Panc1 (cell line): ENCODE measurements at regions not wholly inside any gene's neighbourhood (a gene's known extent, or its start where the extent isn't known, plus 50 kb on each side); places are given as distances from the start of the nearest gene placed in this dataset.
A peak's percentile ranks its signal among the peaks of the same experiment; 100 is the strongest.

Source experiments
- ATAC-seq: fragments of 200-7000 bp; cut with Tn5 transposase; 2 replicates; pipeline ENCODE4 v1.9.1; 2020; ENCODE audit warnings: mild to moderate bottlenecking, moderate library complexity
- BruUV-seq: library from RNA; stranded (reverse); fragments of 400-500 nt; replicated peaks from 2 replicates; lab custom pipeline; 2021; lab: Mats Ljungman, UMichigan
- CTCF ChIA-PET: fragments of 300-600 bp; sonication (Branson Sonifier 250); formaldehyde crosslinking; loops from one replicate; lab custom pipeline; 2022; ENCODE audit warnings: antibody characterized with exemption; lab: Charles Lee
- POLR2A ChIA-PET: fragments of 300-600 bp; sonication (Branson Sonifier 250); formaldehyde crosslinking; loops from one replicate; lab custom pipeline; 2022; ENCODE audit warnings: antibody characterized with exemption; lab: Charles Lee
- DNase-seq: peaks from one replicate; pipeline ENCODE4 v3.0.0-alpha.2; 2010; ENCODE audit warnings: low read depth, low spot score
- H3K27ac ChIP-seq: 2 replicates; pipeline ENCODE4 v1.5.1; 2011; ENCODE audit warnings: mild to moderate bottlenecking, low read length, inconsistent platforms
- H3K27me3 ChIP-seq: fragments of 200-500 bp; sonication (Bioruptor generic); 2 replicates; pipeline ENCODE4 v1.6.0; 2014; ENCODE audit warnings: low read length, inconsistent platforms; ENCODE audit not compliant: control insufficient read depth, insufficient read depth
- H3K36me3 ChIP-seq: fragments of 200-500 bp; sonication (Bioruptor generic); 2 replicates; pipeline ENCODE4 v1.5.1; 2014; ENCODE audit warnings: inconsistent platforms, mild to moderate bottlenecking, low read length, moderate library complexity; ENCODE audit not compliant: control insufficient read depth, insufficient read depth
- H3K4me1 ChIP-seq: 2 replicates; pipeline ENCODE4 v1.5.1; 2011; ENCODE audit warnings: inconsistent platforms, mild to moderate bottlenecking, low read length, moderate library complexity; ENCODE audit not compliant: control insufficient read depth, insufficient read depth
- H3K4me3 ChIP-seq, 2 experiments: 2 replicates each; pipeline ENCODE4 v1.5.1; 2011 to 2012; ENCODE audit warnings: low read depth in 2 of 2, low read length in 2 of 2, mild to moderate bottlenecking in 2 of 2, inconsistent platforms in 1 of 2, moderate library complexity in 1 of 2
- H3K9me3 ChIP-seq: fragments of 200-500 bp; sonication (Bioruptor generic); 2 replicates; pipeline ENCODE4 v1.5.1; 2014; ENCODE audit warnings: low read depth, mild to moderate bottlenecking, inconsistent platforms, low read length, moderate library complexity; ENCODE audit not compliant: control insufficient read depth, insufficient read depth
- CTCF ChIP-seq: fragments of 450-650 bp; IDR thresholded peaks from 2 replicates; pipeline ENCODE4 v1.5.1; 2017; ENCODE audit warnings: mild to moderate bottlenecking
- POLR2AphosphoS5 ChIP-seq: IDR thresholded peaks from 2 replicates; pipeline ENCODE4 v1.6.1; 2012; ENCODE audit warnings: mild to moderate bottlenecking, low read depth, low read length, moderate library complexity
- REST ChIP-seq, 2 experiments: IDR thresholded peaks; 2 replicates each; pipeline ENCODE4 v1.6.1; 2011 to 2012; ENCODE audit warnings: low read depth in 2 of 2, control low read depth in 1 of 2, low read length in 1 of 2, mild to moderate bottlenecking in 1 of 2, moderate library complexity in 1 of 2; ENCODE audit not compliant: insufficient read depth in 1 of 2
- SIN3A ChIP-seq: IDR thresholded peaks from 2 replicates; pipeline ENCODE4 v1.6.1; 2012; ENCODE audit warnings: low read depth, mild to moderate bottlenecking, low read length, moderate library complexity, borderline replicate concordance; ENCODE audit not compliant: insufficient read depth
- TCF7L2 ChIP-seq: IDR thresholded peaks from 2 replicates; pipeline ENCODE4 v1.6.1; 2011; ENCODE audit warnings: mild to moderate bottlenecking, low read depth, low read length, inconsistent platforms
- in situ Hi-C: cut with HindIII; loops from 2 replicates; pipeline ENCODE4 v1.10.0; 2016; ENCODE audit warnings: low sequenced_read_pairs, low pct_unique_long_range_greater_than_20kb
- intact Hi-C: fragments of 100-400 bp; cut with micrococcal nuclease; formaldehyde crosslinking; loops from one replicate; pipeline ENCODE4 v1.10.0; 2022; ENCODE audit not compliant: unreplicated experiment

- in situ Hi-C loops: no loop called here
- no peak overlapping the region for H3K27ac ChIP-seq
- DNase-seq: no peak
- no peak for ATAC-seq
- H3K4me1 ChIP-seq: 0 out of 2 replicates have a peak, but pooled peaks cover 4% of the 10 kb centered on the region
- TF ChIP-seq POLR2AphosphoS5: no peak
- TF ChIP-seq TCF7L2: no peak
- no peak for TF ChIP-seq SIN3A
- TF ChIP-seq CTCF: no peak
- TF ChIP-seq REST (IDR thresholded peaks at IDR 0.05; ENCODE audit: insufficient read depth in 1 of 2, low read depth in 2 of 2, low read length in 1 of 2): no peak
- intact Hi-C loops: loop anchor here (5.0 kb wide), 1 partner anchor 105 kb away; the partner anchor contains the start of gene CEP78
- H3K27me3 ChIP-seq: no peaks in the 10 kb centered on the region
- ChIA-PET CTCF (no interaction called here), POLR2A (no interaction called here)
- peak overlapping the region; percentile 7 to 20; a peak in 1 of 4 replicates for H3K4me3 ChIP-seq
- BruUV-seq: no TSS peak
- H3K36me3 ChIP-seq: no peaks in the 10 kb centered on the region
- H3K9me3 ChIP-seq: no peaks in the 10 kb centered on the region
Observed at GRCh38 chr9:78132701-78133058, 101.1 kb upstream of the GNAQ start.

- intact Hi-C loops: loop anchor here (5.0 kb wide), 1 partner anchor 105 kb away; the partner anchor contains the start of gene CEP78
- ATAC-seq: no peak
- CTCF ChIA-PET: no interaction called here
Observed at GRCh38 chr9:78131969-78132700, 100.5 kb upstream of the GNAQ start.

GRCh38 chr9:78130853-78131252, 99.2 kb upstream of the GNAQ start:
- no TSS peak for BruUV-seq
- ChIA-PET CTCF (no interaction called here), POLR2A (no interaction called here)
- in situ Hi-C loops (no loop called here), intact Hi-C loops (loop anchor here (5.0 kb wide), 1 partner anchor 106 kb away; the partner anchor contains the start of gene CEP78)
- DNase-seq (no peak), ATAC-seq (no peak)
- Histone ChIP-seq H3K4me1 (0 out of 2 replicates have a peak, but pooled peaks cover 4% of the 10 kb centered on the region), H3K9me3 (no peaks in the 10 kb centered on the region), H3K36me3 (no peaks in the 10 kb centered on the region), H3K4me3 (no peak overlapping the region), H3K27me3 (no peaks in the 10 kb centered on the region), H3K27ac (no peak overlapping the region)
- no peak for TF ChIP-seq CTCF
- TF ChIP-seq POLR2AphosphoS5: no peak
- no peak for TF ChIP-seq SIN3A
- TF ChIP-seq REST (IDR thresholded peaks at IDR 0.05; ENCODE audit: insufficient read depth in 1 of 2, low read depth in 2 of 2, low read length in 1 of 2): no peak
- TF ChIP-seq TCF7L2: no peak

More at GRCh38 chr9:78131969-78132700, 100.5 kb upstream of the GNAQ start:
- Histone ChIP-seq H3K27me3 (no peaks in the 10 kb centered on the region), H3K4me3 (peak overlapping the region; percentile 7 to 20; a peak in 1 of 4 replicates), H3K27ac (no peak overlapping the region), H3K36me3 (no peaks in the 10 kb centered on the region), H3K4me1 (0 out of 2 replicates have a peak, but pooled peaks cover 4% of the 10 kb centered on the region), H3K9me3 (no peaks in the 10 kb centered on the region)
- TF ChIP-seq SIN3A: no peak
- no peak for DNase-seq
- no TSS peak for BruUV-seq
- in situ Hi-C loops: no loop called here
- POLR2A ChIA-PET: no interaction called here
